A549 (cell line): ENCODE measurements at regions not wholly inside any gene's neighbourhood (a gene's known extent, or its start where the extent isn't known, plus 50 kb on each side); places are given as distances from the start of the nearest gene placed in this dataset.

Experiments used
- ATAC-seq, 2 experiments: fragments of 200-7000 bp in 1 of 2; fragments of >200 bp in 1 of 2; cut with Nextera tagmentation in 1 of 2; cut with Tn5 transposase in 1 of 2; 3 replicates each; pipeline versions ENCODE4 v1.8.0 to v1.9.1; 2018 to 2020; ENCODE audit warnings: mild to moderate bottlenecking in 1 of 2, moderate library complexity in 1 of 2
- CTCF ChIA-PET: fragments of 300-600 bp; sonication (Branson Sonifier 250); formaldehyde crosslinking; extraction: SDS; loops from one replicate; lab custom pipeline; 2021; ENCODE audit warnings: antibody characterized with exemption, inconsistent platforms; lab: Yijun Ruan, JAX
- POLR2A ChIA-PET: fragments of 350-600 bp; formaldehyde crosslinking; extraction: SDS; loops from one replicate; lab custom pipeline; 2021; ENCODE audit warnings: antibody characterized with exemption, inconsistent platforms; lab: Yijun Ruan, JAX
- DNase-seq, 2 experiments: peaks; one replicate each; pipeline versions ENCODE4 v3.0.0 to v3.0.0-alpha.2; 2011 to 2016; ENCODE audit warnings: low read depth in 1 of 2, low spot score in 1 of 2
- FAIRE-seq: peaks from 2 replicates; lab custom pipeline; 2011; peaks lifted over from hg19 to GRCh38; lab: Jason Lieb, UNC
- H3K27ac ChIP-seq, 2 experiments: fragments of >200 bp; sonication (Bioruptor Twin); formaldehyde crosslinking; 3 replicates each; pipeline ENCODE4 v1.5.1; 2016 to 2017
- H3K4me1 ChIP-seq: fragments of >200 bp; sonication (Bioruptor Twin); formaldehyde crosslinking; 3 replicates; pipeline ENCODE4 v1.6.1; 2016
- H3K4me2 ChIP-seq: fragments of >200 bp; sonication (Bioruptor Twin); formaldehyde crosslinking; 3 replicates; pipeline ENCODE4 v1.6.1; 2016
- H3K4me3 ChIP-seq: fragments of >200 bp; sonication (Bioruptor Twin); formaldehyde crosslinking; 3 replicates; pipeline ENCODE4 v1.5.1; 2016
- H3K9me3 ChIP-seq: fragments of >200 bp; sonication (Bioruptor Twin); formaldehyde crosslinking; 3 replicates; pipeline ENCODE4 v1.6.1; 2016
- ATOH8 ChIP-seq: fragments of 250-450 bp; sonication (Bioruptor Pico); IDR thresholded peaks from 2 replicates; pipeline ENCODE4 v1.5.0; 2020; ENCODE audit warnings: low read depth, mild to moderate bottlenecking, moderate library complexity
- CBX2 ChIP-seq: fragments of 200-600 bp; sonication (generic); IDR thresholded peaks from 2 replicates; pipeline ENCODE4 v1.6.1; 2016; ENCODE audit warnings: low read depth, mild to moderate bottlenecking, borderline replicate concordance
- CBX8 ChIP-seq: fragments of 200-600 bp; sonication (generic); IDR thresholded peaks from 2 replicates; pipeline ENCODE4 v1.6.1; 2016
- CHD4 ChIP-seq: fragments of 200-600 bp; sonication (generic); IDR thresholded peaks from 2 replicates; pipeline ENCODE4 v1.6.1; 2016; ENCODE audit warnings: antibody characterized with exemption, mild to moderate bottlenecking, borderline replicate concordance
- CTCF ChIP-seq: fragments of >200 bp; sonication (Bioruptor Twin); formaldehyde crosslinking; IDR thresholded peaks from 3 replicates; pipeline ENCODE4 v1.5.1; 2016
- ESRRA ChIP-seq: fragments of 150-350 bp; IDR thresholded peaks from 2 replicates; pipeline ENCODE4 v1.6.1; 2014; ENCODE audit warnings: mild to moderate bottlenecking, low read length, borderline replicate concordance
- HES2 ChIP-seq: fragments of >200 bp; sonication (Bioruptor Twin); formaldehyde crosslinking; IDR thresholded peaks from 2 replicates; pipeline ENCODE4 v1.6.1; 2016
- HEYL ChIP-seq: fragments of 250-450 bp; sonication (Bioruptor Pico); IDR thresholded peaks from 2 replicates; pipeline ENCODE4 v1.8.0; 2021; ENCODE audit warnings: mild to moderate bottlenecking, moderate library complexity
- HMGXB4 ChIP-seq: fragments of 250-450 bp; sonication (Bioruptor Pico); IDR thresholded peaks from 2 replicates; pipeline ENCODE4 v1.5.0; 2021; ENCODE audit warnings: mild to moderate bottlenecking, moderate library complexity, borderline replicate concordance
- HOXA7 ChIP-seq: fragments of 250-450 bp; sonication (Bioruptor Pico); IDR thresholded peaks from 2 replicates; pipeline ENCODE4 v1.5.0; 2020; ENCODE audit warnings: mild to moderate bottlenecking, moderate library complexity
- JUNB ChIP-seq: fragments of >200 bp; sonication (Bioruptor Twin); formaldehyde crosslinking; IDR thresholded peaks from 2 replicates; pipeline ENCODE4 v1.6.1; 2016
- MAZ ChIP-seq: fragments of 150-350 bp; IDR thresholded peaks from 2 replicates; pipeline ENCODE4 v1.6.1; 2014; ENCODE audit warnings: antibody characterized with exemption, low read depth, low read length, borderline replicate concordance
- MYC ChIP-seq: IDR thresholded peaks from 2 replicates; pipeline ENCODE4 v1.6.1; 2012; ENCODE audit warnings: mild to moderate bottlenecking, inconsistent platforms, low read length, improper control_type of control experiment, borderline replicate concordance
- NR3C1 ChIP-seq: fragments of >200 bp; sonication (Bioruptor Twin); formaldehyde crosslinking; IDR thresholded peaks from 3 replicates; pipeline ENCODE4 v1.6.1; 2017
- POLR2A ChIP-seq: IDR thresholded peaks from 2 replicates; pipeline ENCODE4 v1.6.1; 2012; ENCODE audit warnings: mild to moderate bottlenecking, low read length
- POLR2AphosphoS2 ChIP-seq: conservative IDR thresholded peaks from 2 replicates; pipeline ENCODE4 v1.6.1; 2012; ENCODE audit warnings: low read length, improper control_type of control experiment, inconsistent platforms
- RAD21 ChIP-seq, 2 experiments: fragments of >200 bp in 1 of 2; sonication (Bioruptor Twin) in 1 of 2; formaldehyde crosslinking in 1 of 2; IDR thresholded peaks in 1 of 2; conservative IDR thresholded peaks in 1 of 2; 2 replicates in 1 of 2; 3 replicates in 1 of 2; pipeline ENCODE4 v1.6.1; 2012 to 2018; ENCODE audit warnings: inconsistent platforms in 1 of 2
- RARB ChIP-seq: fragments of 250-450 bp; sonication (Bioruptor Pico); IDR thresholded peaks from 2 replicates; pipeline ENCODE4 v1.8.0; 2021; ENCODE audit warnings: mild to moderate bottlenecking, moderate library complexity
- SMC3 ChIP-seq: fragments of >200 bp; sonication (Bioruptor Twin); formaldehyde crosslinking; IDR thresholded peaks from 3 replicates; pipeline ENCODE4 v1.6.1; 2018; ENCODE audit warnings: inconsistent platforms
- TP53 ChIP-seq: fragments of 250-450 bp; sonication (Bioruptor Pico); IDR thresholded peaks from 2 replicates; pipeline ENCODE4 v1.5.0; 2021; ENCODE audit warnings: mild to moderate bottlenecking, moderate library complexity
- ZFP36 ChIP-seq: fragments of 450-650 bp; IDR thresholded peaks from 2 replicates; pipeline ENCODE4 v1.6.1; 2014; ENCODE audit warnings: borderline replicate concordance; ENCODE audit not compliant: partially characterized antibody
- WGBS: methylation state at CpG from one replicate; pipeline ENCODE4 v1.1.6; 2017; ENCODE audit errors: missing lambda C conversion rate; 5-methylcytosine and 5-hydroxymethylcytosine counted together

GRCh38 chr4:177951026-177951425 is 508.8 kb upstream of the AGA start:
- H3K4me3 ChIP-seq = no peak overlapping the region
- FAIRE-seq (no peak), ATAC-seq (no peak), DNase-seq (no peak)
- H3K9me3 ChIP-seq = no peaks in the 10 kb centered on the region
- no peak overlapping the region for H3K27ac ChIP-seq
- TF ChIP-seq CTCF = no peak
- no peak for TF ChIP-seq ESRRA
- TF ChIP-seq JUNB = no peak
- no peak for TF ChIP-seq HEYL (CRISPR knock-in tag)
- no peak for TF ChIP-seq POLR2AphosphoS2
- no peak for TF ChIP-seq ATOH8 (CRISPR knock-in tag)
- no peak for TF ChIP-seq CBX2
- no peak for TF ChIP-seq HMGXB4 (CRISPR knock-in tag)
- no peak for TF ChIP-seq CBX8
- TF ChIP-seq RAD21 (conservative IDR thresholded peaks at IDR 0.05 in 1 of 2, IDR thresholded peaks at IDR 0.05 in 1 of 2) = no peak
- no peak for TF ChIP-seq ZFP36
- TF ChIP-seq NR3C1 = no peak
- TF ChIP-seq HOXA7 = no peak
- TF ChIP-seq SMC3 = no peak
- no peak for TF ChIP-seq POLR2A
- TF ChIP-seq TP53 (CRISPR knock-in tag) = no peak
- ChIA-PET CTCF (no interaction called here), POLR2A (no interaction called here)
- no peaks in the 10 kb centered on the region for H3K4me1 ChIP-seq
- no peak overlapping the region for H3K4me2 ChIP-seq
- 77% methylated on average over 2 of the region's 2 CpGs for WGBS

- H3K4me1 ChIP-seq = no peaks in the 10 kb centered on the region
- H3K9me3 ChIP-seq = no peaks in the 10 kb centered on the region
- DNase-seq (no peak), ATAC-seq (no peak), FAIRE-seq (no peak)
- H3K4me3 ChIP-seq = no peak overlapping the region
- TF ChIP-seq ATOH8 (CRISPR knock-in tag) = no peak
- WGBS = 67% methylated on average over 2 of the region's 2 CpGs
- ChIA-PET POLR2A (no interaction called here), CTCF (no interaction called here)
- no peak overlapping the region for H3K4me2 ChIP-seq
- no peak overlapping the region for H3K27ac ChIP-seq
Observed at GRCh38 chr4:177952723-177953122, 510.5 kb upstream of the AGA start.

- no peak for DNase-seq
- ChIA-PET POLR2A (no interaction called here), CTCF (no interaction called here)
- H3K27ac ChIP-seq = no peak overlapping the region
- no peak for FAIRE-seq
- H3K9me3 ChIP-seq = no peaks in the 10 kb centered on the region
- TF ChIP-seq HES2 (no peak), MYC (no peak), RARB (CRISPR knock-in tag) (no peak), HMGXB4 (CRISPR knock-in tag) (no peak), MAZ (no peak), CHD4 (no peak)
- H3K4me3 ChIP-seq = no peak overlapping the region
- no peak for ATAC-seq
- WGBS = 27% methylated on average over 5 of the region's 5 CpGs
- H3K4me2 ChIP-seq = no peak overlapping the region
- no peaks in the 10 kb centered on the region for H3K4me1 ChIP-seq
Observed at GRCh38 chr4:177957596-177958360, 515.5 kb upstream of the AGA start.
